ENCODE measurements at regions not wholly inside any gene's neighbourhood (a gene's known extent, or its start where the extent isn't known, plus 50 kb on each side); places are given as distances from the start of the nearest gene placed in this dataset.
"Not testable (repeated sequence)": the region's sequence is repeated elsewhere in the genome, so short reads cannot be mapped to it uniquely, and the experiment has no call there.

DNA sequence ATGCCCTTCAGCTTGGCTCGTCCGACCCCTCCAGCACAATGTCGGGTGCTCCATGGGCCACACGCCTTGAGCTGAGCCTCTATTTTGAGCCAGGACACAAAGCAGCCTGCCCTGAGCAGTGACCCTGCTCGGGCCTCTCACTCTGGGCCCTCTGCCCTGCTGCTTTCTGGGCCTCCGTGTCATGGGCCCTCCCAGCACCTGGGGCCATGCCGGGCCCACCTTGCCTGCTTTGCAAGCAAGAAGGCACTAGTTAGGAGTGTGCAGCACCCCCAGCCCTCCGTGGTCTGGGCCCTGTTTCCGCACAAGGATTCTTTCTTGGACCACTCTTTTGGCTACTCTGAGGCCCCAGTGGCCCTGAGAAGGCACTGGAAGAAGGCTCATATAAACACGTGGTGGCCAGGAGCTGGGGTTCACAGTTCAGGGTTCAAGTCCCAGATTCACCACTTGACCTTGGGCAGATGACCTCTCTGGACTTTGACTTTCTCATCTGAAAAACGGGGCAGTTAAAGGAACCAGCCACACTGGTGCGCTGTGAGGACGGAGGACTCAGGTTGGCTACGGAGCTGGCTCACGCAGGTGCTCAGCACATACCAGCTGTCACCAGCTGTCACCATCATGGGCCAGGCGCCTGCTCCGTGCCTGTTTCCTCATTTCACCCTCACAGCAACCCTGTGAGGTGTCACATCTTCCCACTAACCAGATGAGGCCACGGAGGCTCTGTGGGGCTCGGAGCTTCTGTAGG, 166.0 kb upstream of the GSE1 start:
- no peak for DNase-seq (ENCODE audit: extremely low read depth in 1 of 2, low read depth in 1 of 2)

DNA sequence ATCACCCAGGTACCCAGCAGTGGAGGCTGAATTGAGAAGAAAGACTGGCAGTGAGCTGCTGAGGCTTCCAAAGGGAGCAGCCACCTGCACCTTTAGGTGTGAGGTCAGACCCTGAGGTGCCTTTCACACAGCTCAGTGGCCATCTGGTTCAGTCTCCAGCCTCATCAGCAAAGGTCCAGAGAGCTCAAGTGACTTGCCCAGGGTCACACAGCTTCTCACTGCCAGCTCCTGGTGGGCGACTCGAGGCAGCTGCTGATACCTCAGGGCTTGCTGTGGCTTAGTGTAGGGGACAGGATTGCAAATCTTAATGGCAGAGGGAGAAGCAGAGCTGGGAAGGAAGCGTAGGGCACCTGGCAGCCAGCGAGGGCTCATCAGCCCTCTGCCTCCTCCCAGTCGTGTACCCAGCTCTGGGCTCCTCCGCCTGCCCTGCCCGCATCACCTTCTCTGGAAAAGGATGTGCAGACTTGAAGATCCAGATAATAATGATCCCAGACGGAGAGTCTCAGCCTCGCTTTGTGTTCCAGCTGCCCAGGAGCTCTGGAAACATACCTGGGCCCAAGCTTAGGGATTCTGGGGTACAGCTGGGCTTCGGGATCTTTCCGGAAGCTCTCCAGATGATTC, 165.3 kb upstream of the GSE1 start:
- DNase-seq (ENCODE audit: extremely low read depth in 1 of 2, low read depth in 1 of 2) = no peak

DNA sequence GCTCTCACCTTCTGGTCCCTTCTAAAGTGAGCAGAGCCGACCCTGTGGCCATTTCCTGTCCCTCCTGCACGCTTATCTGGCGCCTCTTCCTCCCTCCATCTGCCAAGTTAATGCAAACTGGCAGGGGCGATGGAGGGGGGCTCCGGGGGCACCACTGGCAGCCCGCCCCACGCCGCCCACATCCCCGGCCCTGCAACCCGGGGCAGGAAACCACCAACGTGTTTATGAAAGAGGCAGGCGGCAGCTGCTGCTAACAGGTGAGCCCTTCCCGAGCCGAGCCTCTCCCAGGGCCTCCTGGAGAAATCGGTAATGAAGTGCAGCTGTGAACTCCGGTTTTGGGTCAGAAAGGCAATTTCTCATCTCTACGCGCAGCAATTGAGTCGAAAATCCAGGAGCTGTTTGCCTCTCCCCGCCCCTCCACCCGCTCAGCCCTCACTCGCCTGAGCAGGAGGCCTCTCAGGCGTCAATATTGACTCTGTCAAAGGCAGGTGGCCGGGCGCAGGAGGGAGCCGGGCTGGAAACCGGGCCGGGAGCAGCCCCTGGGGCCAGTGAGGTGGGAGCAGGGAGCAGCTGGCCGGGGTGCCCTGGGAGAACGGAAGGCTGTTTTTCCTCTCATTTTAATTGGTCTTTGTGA, 164.4 kb upstream of the GSE1 start:
- peak in 1 of 2 donors; percentile 29 for DNase-seq (ENCODE audit: extremely low read depth in 1 of 2, low read depth in 1 of 2)

DNA sequence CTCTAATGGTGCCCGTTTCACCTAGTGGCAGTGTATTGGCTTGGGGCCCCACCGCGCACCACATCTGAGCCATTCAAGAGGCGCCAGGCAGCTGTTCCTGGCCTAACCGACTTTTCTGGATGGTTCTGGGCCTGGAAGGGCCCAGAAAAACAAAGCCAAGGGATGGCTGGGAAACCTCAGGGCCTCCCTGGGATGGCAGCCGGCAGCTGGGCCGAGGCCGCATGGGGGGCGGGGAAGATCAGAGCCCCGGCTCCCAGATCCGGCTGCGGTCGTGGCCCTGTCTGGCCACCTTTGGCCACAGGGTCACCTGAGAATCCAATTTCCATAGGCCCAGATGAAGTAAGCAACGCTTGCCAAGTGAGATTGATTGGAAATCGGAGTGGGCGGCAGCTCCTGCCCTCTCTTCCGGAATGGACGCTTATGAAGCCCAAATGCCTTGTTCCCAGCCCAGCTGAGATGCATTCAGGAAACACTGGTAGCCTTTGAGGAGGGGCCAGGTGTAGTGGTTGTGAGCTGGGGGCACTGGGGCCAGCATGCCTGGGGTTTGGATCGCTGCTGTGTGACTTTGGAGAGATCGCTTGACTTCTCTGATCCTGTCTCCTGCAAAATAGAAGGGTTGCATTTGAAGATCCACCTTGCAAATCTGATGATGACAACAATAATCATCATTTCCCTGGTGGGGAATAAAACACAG, 163.8 kb upstream of the GSE1 start:
- no peak for DNase-seq (ENCODE audit: extremely low read depth in 1 of 2, low read depth in 1 of 2)

DNA sequence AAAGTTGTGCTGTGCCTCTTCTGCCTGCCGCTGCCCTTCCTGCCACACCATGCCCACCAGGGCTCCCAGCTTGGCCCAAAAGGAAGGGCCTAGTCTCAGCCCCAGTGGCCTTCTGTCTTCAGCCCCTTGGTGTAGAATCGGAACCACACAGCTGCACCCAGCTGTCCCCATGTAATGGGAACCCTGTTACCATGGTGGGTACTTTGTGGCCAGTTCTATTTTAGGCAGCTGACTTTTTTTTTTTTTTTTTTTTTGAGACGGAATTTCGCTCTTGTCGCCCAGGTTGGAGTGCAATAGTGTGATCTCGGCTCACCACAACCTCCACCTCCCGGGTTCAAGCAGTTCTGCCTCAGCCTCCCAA, 163.3 kb upstream of the GSE1 start:
- no peak for DNase-seq (ENCODE audit: extremely low read depth in 1 of 2, low read depth in 1 of 2)

DNA sequence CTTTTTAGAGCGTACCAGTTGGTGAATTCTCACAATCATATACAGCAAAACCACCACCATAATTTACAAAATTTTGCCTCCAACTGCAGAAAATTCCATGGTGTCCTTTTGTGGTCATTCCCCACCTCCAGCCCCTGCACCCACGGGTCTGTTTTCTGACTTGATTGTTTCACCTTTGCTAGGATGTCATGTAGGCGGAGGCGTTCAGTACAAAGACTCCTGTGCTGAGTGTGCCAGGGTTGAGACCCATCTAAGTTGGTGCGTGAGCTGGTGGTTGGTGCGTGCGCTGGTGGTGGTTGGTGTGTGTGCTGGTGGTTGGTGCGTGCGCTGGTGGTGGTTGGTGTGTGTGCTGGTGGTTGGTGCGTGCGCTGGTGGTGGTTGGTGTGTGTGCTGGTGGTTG, 162.0 kb upstream of the GSE1 start:
- not testable (repeated sequence) for DNase-seq (ENCODE audit: extremely low read depth in 1 of 2, low read depth in 1 of 2)

DNA sequence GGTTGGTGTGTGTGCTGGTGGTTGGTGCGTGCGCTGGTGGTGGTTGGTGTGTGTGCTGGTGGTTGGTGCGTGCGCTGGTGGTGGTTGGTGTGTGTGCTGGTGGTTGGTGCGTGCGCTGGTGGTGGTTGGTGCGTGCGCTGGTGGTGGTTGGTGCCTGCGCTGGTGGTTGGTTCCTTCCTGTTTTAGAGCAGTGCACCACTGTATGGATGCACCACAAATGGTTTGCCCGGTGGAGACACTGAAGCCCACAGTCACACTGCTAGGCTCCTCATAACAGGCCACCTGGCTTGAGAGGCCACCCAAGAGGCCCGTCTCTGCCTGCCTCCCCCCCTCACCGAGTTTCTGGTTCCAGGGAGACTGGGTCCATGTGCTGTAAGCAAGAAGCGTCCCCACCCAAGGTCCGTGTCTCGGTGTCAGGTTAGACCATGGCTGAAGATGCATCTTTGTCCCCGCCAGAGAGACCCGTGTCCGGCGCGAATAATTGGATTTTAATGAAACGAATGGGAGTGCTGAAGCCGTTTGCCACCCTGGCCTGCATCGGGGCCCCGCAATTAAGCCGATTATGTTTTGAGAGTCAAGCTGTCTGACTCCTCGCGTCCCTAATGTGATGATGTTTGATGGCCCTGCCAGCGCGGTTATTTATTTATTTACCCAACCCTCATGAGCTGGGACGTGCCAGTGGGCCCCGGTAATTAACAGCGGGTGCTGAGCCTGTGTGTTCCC, 161.3 kb upstream of the GSE1 start:
- no peak for DNase-seq (ENCODE audit: extremely low read depth in 1 of 2, low read depth in 1 of 2)

DNA sequence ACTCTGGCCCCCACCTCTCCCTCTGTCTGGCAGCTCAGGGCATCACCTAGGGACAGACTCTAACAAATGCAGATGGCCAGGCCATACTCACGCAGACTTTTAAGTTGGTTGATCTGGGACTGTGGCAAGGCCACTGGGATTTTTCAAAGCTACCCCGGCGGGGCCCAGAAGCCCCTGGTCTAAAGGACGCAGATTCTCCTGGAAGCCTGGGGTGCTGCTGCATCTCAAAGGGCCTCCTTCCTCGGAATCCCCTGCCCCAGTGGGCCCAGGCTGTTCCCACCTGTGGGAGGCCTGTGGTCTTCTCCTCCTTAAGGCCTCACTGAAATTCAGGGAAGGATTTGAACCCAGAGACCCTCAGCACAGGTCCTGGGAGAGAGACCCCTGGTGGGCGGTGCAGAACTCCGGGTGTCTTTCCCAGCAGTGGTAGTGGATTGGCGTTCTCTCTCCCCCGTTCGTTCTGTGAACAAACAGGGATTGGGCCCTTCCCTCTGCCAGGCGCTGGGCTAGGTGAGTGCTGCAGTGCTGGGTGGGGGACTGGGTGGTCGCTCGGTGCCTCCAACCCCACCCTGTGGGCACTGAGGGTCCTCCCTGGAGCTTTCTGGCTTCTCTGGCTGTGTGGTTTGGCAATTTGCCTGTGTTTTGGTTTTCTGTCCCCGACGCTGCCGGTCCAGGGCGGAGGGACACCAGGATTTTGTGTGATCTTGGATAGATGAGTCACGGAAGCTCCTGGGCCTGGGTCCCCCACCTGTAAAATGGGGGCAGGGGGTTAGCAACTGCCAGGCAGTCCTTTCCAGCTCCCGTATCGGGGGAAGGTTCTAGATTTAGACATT, 160.5 kb upstream of the GSE1 start:
- no peak for DNase-seq (ENCODE audit: extremely low read depth in 1 of 2, low read depth in 1 of 2)

DNA sequence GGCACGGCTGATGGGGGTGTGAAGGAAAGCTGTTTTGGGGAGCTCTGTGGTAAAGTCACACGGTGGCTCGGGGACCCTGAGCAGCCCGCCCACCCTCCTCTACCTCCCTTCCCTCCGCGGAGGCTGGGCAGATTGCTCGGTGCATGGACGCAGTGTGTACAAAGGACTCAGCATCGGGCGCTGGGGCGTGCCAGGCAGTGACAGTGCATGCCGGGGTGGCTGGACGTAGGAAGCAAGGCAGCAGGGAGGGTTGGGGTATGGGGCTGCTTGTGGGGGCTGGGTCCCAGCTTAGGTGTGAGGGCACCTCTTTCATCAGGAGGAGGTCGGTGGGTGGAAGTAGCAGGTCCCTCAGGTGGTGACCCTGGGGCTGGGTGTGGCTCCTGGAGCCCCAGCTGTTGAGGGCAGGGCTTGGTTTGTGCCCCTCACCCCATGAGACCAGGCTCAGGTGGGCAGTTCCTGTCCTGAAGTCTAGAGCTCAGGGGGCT, 159.9 kb upstream of the GSE1 start:
- no peak for DNase-seq (ENCODE audit: extremely low read depth in 1 of 2, low read depth in 1 of 2)

DNA sequence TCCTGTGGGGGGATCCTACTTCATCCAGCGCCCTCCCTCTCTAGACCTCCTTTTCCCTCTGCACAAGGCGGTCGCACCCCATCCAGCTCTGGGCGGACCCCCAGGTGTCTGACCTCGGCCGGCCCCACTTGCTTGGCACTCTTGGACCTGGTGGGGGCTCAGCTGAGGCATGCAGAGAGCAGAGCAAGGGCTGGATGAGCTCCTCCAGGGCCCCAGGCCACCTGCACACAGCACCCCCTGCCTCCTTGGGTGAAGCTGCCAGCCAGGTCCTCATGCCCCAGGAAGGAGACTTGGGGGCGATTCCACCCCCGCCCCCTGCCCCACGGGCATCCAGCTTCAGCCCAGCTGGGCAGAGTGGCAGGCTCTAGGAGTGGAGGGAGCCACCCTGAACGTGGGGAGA, 159.4 kb upstream of the GSE1 start:
- no peak for DNase-seq (ENCODE audit: extremely low read depth in 1 of 2, low read depth in 1 of 2)

DNA sequence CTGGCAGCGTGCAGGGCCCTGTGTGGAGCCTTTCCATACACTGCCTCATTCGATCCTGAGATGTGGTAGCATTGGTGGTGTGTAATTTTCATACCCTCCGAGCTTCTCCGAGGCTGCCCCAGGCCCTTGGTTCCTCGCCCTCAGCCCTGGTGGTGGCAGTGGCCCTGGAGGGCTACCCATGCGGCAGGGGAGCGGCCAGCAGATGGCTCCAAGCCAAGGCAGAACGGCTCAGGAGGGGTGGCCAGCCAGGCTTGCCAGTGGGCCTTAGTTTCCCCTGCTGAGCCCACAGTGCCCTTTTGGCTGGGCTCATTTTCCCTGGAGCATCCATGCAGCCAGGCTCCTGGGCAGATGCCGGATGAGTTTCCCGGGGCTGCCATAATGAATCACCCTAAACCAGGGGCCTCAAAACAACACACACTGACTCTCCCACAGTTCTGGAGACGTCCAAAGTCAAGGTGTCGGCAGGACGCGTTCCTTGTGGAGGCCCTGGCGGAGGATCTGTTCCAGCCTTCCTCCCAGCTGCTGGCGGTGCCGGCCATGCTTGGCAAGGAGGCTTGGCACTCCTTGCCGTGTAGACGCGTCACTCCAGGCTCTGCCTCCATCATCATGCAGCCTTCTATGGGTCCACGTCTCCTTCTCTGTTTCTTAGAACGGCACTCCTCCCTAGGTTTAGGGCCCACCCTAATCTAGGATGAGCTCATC, 158.8 kb upstream of the GSE1 start:
- DNase-seq (ENCODE audit: extremely low read depth in 1 of 2, low read depth in 1 of 2) = no peak

DNA sequence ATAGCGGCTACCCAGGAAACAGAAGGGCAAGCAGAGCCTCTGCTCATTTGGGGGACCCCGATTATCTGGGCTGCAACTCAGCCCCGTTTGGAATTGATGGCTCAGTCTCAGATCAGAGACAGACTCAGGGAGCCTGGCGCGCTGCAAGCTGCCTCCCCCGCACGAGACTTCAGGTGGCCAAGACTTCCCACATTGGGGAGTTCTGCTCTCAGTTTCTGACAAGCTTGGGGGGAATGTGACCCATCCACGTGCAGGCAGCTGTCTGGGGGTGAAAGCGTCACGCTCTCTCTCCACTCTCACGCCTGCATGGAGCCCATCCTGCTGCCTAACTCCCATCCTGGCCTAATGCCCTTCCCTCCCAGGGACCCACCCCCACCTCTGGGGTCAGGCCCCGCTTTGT, 157.6 kb upstream of the GSE1 start:
- DNase-seq (ENCODE audit: extremely low read depth in 1 of 2, low read depth in 1 of 2) = no peak

DNA sequence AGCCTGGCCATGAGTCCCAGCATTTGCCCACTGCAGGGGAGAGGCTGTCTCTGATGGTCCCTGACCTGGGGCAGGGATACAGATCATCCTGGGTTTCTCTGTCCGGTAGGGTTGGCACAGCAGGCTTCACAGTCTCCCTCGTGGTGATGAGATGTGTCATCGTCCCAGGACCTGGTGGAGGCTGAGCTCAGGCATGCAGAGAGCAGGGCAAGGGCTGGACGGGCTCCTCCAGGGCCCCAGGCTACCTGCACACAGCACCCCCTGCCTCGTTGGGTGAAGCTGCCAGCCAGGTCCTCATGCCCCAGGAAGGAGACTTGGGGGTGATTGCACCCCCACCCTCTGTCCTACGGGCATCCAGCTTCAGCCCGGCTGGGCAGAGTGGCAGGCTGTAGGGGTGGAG, 155.8 kb upstream of the GSE1 start:
- no peak for DNase-seq (ENCODE audit: extremely low read depth in 1 of 2, low read depth in 1 of 2)

DNA sequence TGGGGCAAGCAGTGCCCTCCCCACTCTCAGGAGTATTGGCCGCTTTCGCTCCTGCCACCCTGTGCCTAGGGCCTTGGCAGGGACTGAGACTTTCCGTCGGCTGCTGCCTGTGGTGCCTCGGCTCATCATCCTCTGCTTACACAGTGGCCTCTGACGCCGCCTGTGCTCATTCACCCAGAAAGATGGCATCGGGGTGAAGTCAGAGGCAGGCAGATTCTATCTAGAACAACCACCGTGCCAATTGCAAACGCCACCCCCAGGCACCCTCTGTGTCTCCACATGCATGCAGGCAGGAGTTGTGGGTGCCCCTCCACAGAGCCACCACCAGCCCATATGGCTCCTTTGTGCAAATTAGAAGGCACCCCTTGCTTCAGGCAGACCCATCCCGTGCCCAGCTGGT, 154.2 kb upstream of the GSE1 start:
- DNase-seq (ENCODE audit: extremely low read depth in 1 of 2, low read depth in 1 of 2) = no peak

DNA sequence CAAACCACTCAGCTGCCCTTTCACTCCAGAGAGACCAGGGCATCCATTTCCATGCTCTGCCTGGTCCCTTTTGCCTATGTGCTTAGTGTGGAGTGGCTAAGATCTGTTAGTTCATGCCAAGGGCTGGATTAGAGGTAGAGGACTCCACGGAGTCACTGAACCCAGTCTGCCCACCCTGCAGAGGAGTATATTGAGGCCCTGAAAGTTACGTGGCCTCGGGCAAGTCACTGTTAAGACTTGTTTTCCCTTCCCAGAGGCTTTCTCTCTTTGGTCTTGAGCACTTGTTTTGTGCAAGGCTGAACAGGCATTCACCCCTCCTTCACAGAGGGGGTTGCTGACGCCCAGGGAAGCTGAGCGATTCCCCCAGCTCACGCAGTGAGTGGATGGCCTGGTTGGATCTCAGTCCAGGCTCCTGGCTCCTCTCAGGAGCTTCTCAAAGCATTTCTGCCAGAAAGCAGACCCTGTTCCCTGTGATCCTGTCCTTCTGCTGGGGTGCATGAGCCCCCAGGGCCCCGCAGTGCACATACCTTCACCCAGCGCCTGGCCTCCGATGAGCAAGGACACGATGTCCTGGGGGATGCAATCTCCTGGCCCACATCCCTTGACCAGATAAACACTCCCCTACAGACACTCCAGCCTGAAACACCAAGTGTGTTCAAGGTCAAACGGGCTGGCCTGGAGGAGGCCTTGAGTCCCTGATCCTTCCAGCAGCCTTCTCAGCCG, 153.4 kb upstream of the GSE1 start:
- DNase-seq (ENCODE audit: extremely low read depth in 1 of 2, low read depth in 1 of 2) = no peak

DNA sequence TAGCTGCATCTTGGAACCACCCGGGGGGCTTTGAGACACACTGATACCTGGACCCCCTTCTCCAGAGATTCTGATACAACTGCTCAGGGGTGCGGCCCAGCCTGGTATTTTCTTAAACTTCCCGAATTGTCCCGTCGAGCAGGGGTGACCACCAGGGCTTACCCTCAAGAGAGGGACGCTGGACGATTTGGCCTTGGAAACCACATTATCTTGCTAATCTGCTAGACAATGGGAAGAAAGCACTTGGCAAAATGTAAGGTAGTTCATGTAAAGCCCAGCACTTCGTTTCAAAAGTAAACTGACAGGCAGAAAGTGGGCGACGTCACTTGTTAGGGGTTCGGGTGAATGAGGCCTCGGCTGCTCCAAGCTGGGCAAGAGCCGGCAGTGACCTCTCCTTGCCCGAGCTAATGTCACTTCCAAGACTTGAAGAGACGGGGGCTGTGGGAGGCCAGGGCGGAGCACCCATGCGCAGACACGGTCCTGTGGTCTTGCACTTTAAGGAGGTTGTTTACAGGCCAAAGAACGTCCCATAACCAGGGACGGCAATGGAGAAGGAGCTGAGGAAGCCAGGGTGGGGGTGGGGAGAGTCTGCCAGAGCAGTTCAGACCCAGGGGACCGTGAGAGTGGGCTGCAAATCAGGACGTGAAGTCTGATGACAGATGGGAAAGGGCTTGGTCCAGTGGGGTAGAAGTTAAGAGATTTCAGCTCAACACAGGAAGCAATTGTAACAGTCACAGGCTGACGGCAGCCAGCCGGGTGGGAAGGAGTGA, 152.7 kb upstream of the GSE1 start:
- DNase-seq (ENCODE audit: extremely low read depth in 1 of 2, low read depth in 1 of 2) = no peak

DNA sequence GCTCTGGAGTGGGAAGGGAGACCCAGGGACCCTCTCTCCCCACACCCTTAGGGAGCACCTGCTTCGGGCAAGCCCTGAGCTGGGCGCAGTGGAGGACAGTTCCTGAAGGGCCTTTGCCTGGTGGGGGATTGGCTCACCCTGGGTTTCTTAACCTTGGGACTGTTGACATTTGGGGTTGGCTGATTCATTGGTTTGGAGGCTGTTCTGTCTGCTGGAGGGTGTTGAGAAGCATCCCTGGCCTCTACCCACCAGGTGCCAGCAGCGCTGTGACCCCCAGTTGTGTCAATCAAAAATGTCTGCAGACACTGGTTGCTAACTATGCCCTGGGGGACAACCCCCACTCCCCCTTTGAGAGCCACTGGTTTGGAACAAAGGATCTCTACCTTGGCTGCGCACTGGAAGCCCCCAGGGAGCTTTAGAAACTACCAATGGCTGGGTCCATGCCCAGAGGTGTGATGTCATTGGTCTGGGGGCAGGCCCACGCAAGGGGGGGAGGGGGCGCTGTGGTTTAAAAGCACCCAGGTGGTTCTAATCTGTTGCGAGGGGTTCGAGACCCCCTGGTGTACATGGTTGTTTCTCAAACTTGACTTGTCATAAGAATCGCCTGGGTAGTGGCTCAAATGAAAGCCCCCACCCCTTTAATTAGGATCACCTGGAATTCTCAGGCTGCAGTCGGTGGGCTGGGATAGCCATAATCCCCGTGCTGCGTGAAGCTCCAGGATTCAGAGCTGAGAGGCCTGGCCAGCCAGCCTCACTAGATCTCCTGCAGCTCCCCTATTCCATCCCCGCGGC, 151.9 kb upstream of the GSE1 start:
- DNase-seq (ENCODE audit: extremely low read depth in 1 of 2, low read depth in 1 of 2) = no peak
